WERI-Rb-1 (cell line): ENCODE measurements at regions not wholly inside any gene's neighbourhood (a gene's known extent, or its start where the extent isn't known, plus 50 kb on each side); places are given as distances from the start of the nearest gene placed in this dataset.

Source experiments
- DNase-seq: peaks from one replicate; pipeline ENCODE4 v3.0.0-alpha.2; 2020
- H3K27ac ChIP-seq: fragments of 250-450 bp; sonication (Bioruptor Pico); 2 replicates; pipeline ENCODE4 v1.5.1; 2020; ENCODE audit warnings: mild to moderate bottlenecking, moderate library complexity
- H3K27me3 ChIP-seq: fragments of 250-450 bp; sonication (Bioruptor Pico); 2 replicates; pipeline ENCODE4 v1.5.1; 2021; ENCODE audit warnings: mild to moderate bottlenecking, low read depth, moderate library complexity; ENCODE audit not compliant: insufficient read depth, severe bottlenecking
- H3K36me3 ChIP-seq: fragments of 250-450 bp; sonication (Bioruptor Pico); 2 replicates; pipeline ENCODE4 v1.5.1; 2020; ENCODE audit warnings: mild to moderate bottlenecking, moderate library complexity
- H3K4me3 ChIP-seq: 2 replicates; pipeline ENCODE4 v1.5.1; 2011; ENCODE audit warnings: low read depth, mild to moderate bottlenecking, control low read depth, low read length
- H3K9me3 ChIP-seq: fragments of 250-450 bp; sonication (Bioruptor Pico); 2 replicates; pipeline ENCODE4 v1.5.1; 2021; ENCODE audit warnings: mild to moderate bottlenecking, moderate library complexity; ENCODE audit not compliant: severe bottlenecking
- TF ChIP-seq, protein P1 (sequence below): IDR thresholded peaks from 2 replicates; pipeline ENCODE4 v1.5.1; 2011; ENCODE audit warnings: low read depth, mild to moderate bottlenecking, control low read depth, inconsistent platforms, low read length

DNA sequence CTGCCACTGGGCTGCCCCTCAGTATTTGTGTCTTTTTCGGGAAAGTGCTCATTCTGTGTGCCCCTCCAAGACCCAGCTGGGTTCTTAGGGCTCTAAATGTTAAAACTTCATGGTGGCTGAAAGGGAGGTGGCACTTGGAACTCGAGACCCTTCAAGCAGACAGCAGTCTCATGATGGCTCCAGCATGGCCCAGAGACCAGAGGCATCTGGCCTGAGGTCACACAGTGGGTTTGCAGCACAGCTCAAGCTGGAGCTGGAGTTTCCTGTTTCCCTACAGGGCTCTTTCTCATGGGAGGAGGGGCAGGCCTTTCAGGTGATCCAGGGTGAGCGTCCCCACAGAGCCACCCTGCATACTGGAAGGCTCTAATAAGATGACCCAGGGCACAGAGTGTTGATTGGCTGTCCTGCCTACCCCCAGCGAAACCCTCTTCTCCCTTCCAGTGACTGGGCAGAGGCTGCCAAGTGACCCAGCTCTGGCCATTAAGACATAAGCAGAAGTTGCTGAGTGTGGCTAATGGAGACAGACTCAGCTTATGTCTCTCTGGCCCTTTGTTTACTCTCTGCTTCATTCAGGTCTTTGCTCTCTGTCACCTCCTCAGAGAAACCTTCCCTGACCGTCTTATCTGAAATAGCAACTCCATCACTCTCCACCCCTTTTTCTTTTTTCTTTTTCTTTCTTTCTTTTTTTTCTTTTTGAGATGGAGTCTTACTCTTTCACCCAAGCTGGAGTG, 166.6 kb upstream of the SMAD3 start:
- no peaks in the 10 kb centered on the region for H3K36me3 ChIP-seq
- H3K27ac ChIP-seq, result no peak overlapping the region
- H3K9me3 ChIP-seq, result no peaks in the 10 kb centered on the region
- DNase-seq, result no peak
- TF ChIP-seq, protein P1, sequence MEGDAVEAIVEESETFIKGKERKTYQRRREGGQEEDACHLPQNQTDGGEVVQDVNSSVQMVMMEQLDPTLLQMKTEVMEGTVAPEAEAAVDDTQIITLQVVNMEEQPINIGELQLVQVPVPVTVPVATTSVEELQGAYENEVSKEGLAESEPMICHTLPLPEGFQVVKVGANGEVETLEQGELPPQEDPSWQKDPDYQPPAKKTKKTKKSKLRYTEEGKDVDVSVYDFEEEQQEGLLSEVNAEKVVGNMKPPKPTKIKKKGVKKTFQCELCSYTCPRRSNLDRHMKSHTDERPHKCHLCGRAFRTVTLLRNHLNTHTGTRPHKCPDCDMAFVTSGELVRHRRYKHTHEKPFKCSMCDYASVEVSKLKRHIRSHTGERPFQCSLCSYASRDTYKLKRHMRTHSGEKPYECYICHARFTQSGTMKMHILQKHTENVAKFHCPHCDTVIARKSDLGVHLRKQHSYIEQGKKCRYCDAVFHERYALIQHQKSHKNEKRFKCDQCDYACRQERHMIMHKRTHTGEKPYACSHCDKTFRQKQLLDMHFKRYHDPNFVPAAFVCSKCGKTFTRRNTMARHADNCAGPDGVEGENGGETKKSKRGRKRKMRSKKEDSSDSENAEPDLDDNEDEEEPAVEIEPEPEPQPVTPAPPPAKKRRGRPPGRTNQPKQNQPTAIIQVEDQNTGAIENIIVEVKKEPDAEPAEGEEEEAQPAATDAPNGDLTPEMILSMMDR, result no peak
- no peak overlapping the region for H3K4me3 ChIP-seq
- H3K27me3 ChIP-seq, result no peaks in the 10 kb centered on the region

DNA sequence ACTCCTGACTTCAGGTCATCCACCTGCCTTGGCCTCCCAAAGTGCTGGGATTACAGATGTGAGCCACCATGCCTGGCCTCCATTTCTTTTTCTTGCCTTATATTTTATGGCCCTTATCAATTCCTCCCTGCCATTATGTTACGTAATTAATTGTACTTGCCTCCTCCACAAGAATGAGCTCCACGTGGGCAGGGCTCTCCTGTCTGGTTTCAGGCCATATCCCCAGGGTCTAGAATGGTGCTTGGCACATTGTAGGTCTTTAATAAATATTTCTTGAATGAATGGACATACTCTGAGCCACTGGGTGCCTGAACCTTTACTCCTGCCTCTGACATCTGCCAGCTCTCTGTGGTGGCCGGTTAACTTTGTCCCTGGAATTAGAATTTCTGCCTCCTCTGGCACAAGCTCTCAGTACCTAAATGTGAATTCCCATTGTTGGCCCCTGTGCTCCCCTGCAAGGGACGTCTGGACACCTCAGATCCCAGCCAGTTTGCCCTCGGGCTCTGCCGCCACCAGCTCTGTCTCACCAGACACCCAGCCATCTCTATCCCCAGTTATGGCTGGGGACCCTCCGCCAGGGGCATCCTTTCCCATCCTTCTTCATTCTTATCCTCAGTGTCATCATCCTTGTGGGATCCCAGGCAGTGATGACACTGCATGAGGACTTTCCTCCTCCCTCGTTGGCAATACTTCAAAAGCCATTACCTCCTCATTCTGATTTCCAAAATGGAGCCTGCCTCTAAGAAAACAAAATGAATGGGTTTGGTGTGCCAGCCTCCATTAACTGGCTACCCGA, 165.6 kb upstream of the SMAD3 start:
- no peaks in the 10 kb centered on the region for H3K27me3 ChIP-seq
- no peak overlapping the region for H3K4me3 ChIP-seq
- no peaks in the 10 kb centered on the region for H3K36me3 ChIP-seq
- no peaks in the 10 kb centered on the region for H3K9me3 ChIP-seq
- DNase-seq, result no peak
- H3K27ac ChIP-seq, result no peak overlapping the region
- TF ChIP-seq, protein P1, result no peak

DNA sequence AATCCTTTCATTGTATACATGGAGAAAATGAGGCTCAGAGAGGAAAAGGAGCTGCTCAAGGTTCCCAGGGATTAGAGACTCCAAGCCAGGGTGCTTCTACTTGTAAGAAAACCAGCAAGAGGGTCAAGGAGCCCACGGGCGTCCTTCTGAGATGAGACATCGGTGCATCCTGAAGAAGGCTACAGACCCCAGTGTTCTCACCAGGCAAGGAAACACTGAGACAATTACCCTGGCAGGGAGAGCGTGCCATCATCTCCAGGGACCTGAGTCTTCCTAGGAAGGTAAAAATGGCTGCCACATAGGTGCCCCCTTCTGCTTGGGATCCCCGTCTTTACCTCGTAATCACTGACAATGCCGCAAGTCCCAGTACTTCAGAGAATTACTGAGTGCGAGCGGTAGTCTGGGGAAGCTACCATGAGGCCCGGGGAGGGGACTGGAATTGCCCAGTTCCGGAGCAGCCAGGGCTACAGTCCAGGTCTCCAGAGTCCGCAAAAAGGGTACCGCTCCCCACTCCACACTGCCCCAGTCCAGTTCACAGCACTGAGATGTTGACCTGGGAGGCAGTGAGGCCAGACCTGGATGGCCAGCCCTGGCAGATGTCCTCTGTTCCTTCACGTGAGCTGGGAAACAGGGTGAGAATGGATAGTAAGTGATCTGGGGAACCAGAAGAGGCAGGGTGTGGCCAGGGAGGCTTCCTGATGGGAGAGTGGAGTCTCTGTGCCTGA, 164.7 kb upstream of the SMAD3 start:
- TF ChIP-seq, protein P1, result no peak
- DNase-seq, result no peak
- Histone ChIP-seq H3K27me3 (no peaks in the 10 kb centered on the region), H3K27ac (no peak overlapping the region), H3K4me3 (no peak overlapping the region), H3K36me3 (no peaks in the 10 kb centered on the region), H3K9me3 (no peaks in the 10 kb centered on the region)

DNA sequence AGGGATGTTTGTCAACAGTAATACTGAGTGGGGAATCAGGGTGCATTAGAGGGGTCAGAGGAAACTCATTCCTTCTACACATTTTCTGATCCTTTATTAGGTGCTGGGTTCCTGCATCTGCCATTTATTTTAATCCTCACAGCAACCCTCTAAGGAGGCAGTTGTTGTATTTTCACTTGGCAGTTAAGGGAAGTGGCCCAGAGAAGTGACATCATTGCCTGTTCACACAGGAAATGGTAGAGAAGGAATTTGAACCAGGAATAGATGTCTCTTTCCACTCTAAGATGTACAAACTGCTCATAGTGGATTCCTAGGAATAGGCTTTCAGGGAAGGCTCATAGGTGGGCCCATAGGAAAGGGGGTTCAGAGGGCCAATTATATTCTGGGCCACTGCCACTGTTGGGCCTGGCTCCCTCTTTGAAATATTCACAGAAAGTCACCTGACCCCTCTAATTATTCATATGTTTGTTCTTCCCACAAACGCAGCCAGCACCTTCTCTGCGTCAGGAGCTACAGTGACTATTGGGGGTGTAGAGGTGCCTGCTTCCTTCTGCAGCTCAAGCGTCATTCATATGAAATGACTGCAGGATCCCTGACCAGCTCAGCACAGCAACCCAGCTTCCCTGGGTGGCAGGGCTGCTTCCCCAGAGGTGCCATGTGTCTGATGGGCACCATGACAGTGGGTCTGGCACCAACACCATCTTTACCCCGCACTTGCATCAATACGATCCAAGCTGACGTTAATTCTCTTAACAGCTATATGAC, 163.9 kb upstream of the SMAD3 start:
- DNase-seq, result no peak
- no peaks in the 10 kb centered on the region for H3K27me3 ChIP-seq
- no peak overlapping the region for H3K4me3 ChIP-seq
- H3K27ac ChIP-seq, result no peak overlapping the region
- no peaks in the 10 kb centered on the region for H3K9me3 ChIP-seq
- TF ChIP-seq, protein P1, result no peak
- H3K36me3 ChIP-seq, result no peaks in the 10 kb centered on the region

DNA sequence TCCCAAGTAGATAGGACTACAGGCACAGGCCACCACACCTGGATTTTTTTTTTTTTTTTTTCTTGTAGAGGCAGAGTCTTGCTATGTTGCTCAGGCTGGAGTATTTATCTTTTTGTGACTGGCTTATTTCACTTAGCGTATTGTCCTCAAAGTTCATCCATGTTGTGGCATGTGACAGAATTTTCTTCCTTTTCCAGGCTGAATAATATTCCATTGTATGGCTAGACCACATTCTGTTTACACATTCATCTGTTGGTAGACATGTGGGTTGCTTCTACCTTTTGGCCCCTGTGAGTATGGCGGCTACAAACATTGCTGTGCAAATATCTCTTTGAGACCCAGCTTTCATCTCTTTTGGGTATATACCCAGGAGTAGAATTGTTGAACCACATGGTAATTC, 160.2 kb upstream of the SMAD3 start:
- no peak for DNase-seq
- no peaks in the 10 kb centered on the region for H3K36me3 ChIP-seq
- no peaks in the 10 kb centered on the region for H3K27me3 ChIP-seq
- TF ChIP-seq, protein P1, result no peak
- H3K4me3 ChIP-seq, result no peak overlapping the region
- no peak overlapping the region for H3K27ac ChIP-seq
- no peaks in the 10 kb centered on the region for H3K9me3 ChIP-seq
